Thyroid gland (tissue), 4 donors: ENCODE measurements at regions not wholly inside any gene's neighbourhood (a gene's known extent, or its start where the extent isn't known, plus 50 kb on each side); places are given as distances from the start of the nearest gene placed in this dataset.

Source experiments
- DNase-seq, 2 donors: peaks; one replicate each; pipeline ENCODE4 v3.0.0-alpha.2; 2019
- H3K27ac ChIP-seq, 3 donors: fragments of 200-600 bp; sonication (generic); 1 replicate in 2 of 3; 2 replicates in 1 of 3; pipeline ENCODE4 v1.5.1; 2016 to 2019; ENCODE audit warnings: mild to moderate bottlenecking in 1 of 3, moderate library complexity in 1 of 3
- H3K27me3 ChIP-seq: fragments of 200-600 bp; sonication (generic); one replicate; pipeline ENCODE4 v1.5.1; 2019
- H3K36me3 ChIP-seq, 2 donors: fragments of 200-600 bp; sonication (generic); one replicate each; pipeline ENCODE4 v1.5.1; 2016 to 2019
- H3K4me1 ChIP-seq, 2 donors: fragments of 200-600 bp; sonication (generic); one replicate each; pipeline ENCODE4 v1.5.1; 2017 to 2019
- H3K4me3 ChIP-seq, 3 donors: fragments of 200-600 bp; sonication (generic); replicated peaks in 1 of 3; 1 replicate in 2 of 3; 2 replicates in 1 of 3; pipeline ENCODE4 v1.5.1; 2016; ENCODE audit warnings: mild to moderate bottlenecking in 1 of 3
- H3K9me3 ChIP-seq: fragments of 200-600 bp; sonication (generic); one replicate; pipeline ENCODE4 v1.5.1; 2017
- POLR2A ChIP-seq, 2 donors: fragments of 450-650 bp; IDR thresholded peaks; one replicate each; pipeline ENCODE4 v1.6.1; 2017; ENCODE audit warnings: antibody characterized with exemption in 2 of 2, mild to moderate bottlenecking in 2 of 2, moderate library complexity in 1 of 2
- WGBS, 2 donors: methylation state at CpG; one replicate each; pipeline ENCODE4 v1.1.5; 2017; 5-methylcytosine and 5-hydroxymethylcytosine counted together
- intact Hi-C: fragments of 100-400 bp; cut with DNase I; formaldehyde crosslinking; loops from one replicate; pipeline ENCODE4 v1.15.1; 2023
- TF ChIP-seq, protein P1 (sequence below), 6 experiments: fragments of 200-600 bp in 3 of 6; fragments of 450-650 bp in 3 of 6; sonication (generic) in 3 of 6; IDR thresholded peaks; one replicate each; pipeline ENCODE4 v1.5.1; 2016 to 2019; ENCODE audit warnings: antibody characterized with exemption in 6 of 6, mild to moderate bottlenecking in 2 of 6, inconsistent platforms in 1 of 6, moderate library complexity in 1 of 6

DNA sequence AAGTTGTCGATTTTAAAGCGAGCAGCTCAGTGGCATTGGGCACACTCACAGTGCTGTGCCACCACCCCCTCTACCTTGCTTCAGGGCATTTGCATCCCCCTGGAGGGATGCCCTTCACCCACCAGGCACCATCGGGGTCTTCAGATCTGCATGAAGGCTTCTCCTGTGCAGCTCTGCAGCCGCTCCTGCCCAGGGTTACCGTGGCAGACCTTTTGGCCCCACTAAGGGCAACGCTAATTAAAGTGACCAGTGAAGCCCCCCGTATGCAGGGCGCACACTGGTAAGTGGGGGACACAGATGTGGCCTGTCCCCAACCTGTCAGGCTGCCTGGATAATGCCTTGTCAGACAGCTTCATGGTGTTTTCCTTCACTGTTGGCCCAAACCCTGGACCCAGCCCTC lies 1117.7 kb downstream of the BRD1 start:
- no peak for DNase-seq
- TF ChIP-seq, protein P1, sequence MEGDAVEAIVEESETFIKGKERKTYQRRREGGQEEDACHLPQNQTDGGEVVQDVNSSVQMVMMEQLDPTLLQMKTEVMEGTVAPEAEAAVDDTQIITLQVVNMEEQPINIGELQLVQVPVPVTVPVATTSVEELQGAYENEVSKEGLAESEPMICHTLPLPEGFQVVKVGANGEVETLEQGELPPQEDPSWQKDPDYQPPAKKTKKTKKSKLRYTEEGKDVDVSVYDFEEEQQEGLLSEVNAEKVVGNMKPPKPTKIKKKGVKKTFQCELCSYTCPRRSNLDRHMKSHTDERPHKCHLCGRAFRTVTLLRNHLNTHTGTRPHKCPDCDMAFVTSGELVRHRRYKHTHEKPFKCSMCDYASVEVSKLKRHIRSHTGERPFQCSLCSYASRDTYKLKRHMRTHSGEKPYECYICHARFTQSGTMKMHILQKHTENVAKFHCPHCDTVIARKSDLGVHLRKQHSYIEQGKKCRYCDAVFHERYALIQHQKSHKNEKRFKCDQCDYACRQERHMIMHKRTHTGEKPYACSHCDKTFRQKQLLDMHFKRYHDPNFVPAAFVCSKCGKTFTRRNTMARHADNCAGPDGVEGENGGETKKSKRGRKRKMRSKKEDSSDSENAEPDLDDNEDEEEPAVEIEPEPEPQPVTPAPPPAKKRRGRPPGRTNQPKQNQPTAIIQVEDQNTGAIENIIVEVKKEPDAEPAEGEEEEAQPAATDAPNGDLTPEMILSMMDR (IDR thresholded peaks at IDR 0.05) = no peak
- no peak for TF ChIP-seq POLR2A (IDR thresholded peaks at IDR 0.05)
- no peak overlapping the region for H3K4me3 ChIP-seq
- no peaks in the 10 kb centered on the region for H3K9me3 ChIP-seq
- 84 to 89% methylated on average over 8 of the region's 8 CpGs for whole genome bisulfite sequencing, 2 donors
- no peaks in the 10 kb centered on the region for H3K4me1 ChIP-seq
- intact Hi-C loops = no loop called here
- H3K27ac ChIP-seq = no peak overlapping the region
- H3K36me3 ChIP-seq = no peaks in the 10 kb centered on the region
- H3K27me3 ChIP-seq = no peaks in the 10 kb centered on the region

DNA sequence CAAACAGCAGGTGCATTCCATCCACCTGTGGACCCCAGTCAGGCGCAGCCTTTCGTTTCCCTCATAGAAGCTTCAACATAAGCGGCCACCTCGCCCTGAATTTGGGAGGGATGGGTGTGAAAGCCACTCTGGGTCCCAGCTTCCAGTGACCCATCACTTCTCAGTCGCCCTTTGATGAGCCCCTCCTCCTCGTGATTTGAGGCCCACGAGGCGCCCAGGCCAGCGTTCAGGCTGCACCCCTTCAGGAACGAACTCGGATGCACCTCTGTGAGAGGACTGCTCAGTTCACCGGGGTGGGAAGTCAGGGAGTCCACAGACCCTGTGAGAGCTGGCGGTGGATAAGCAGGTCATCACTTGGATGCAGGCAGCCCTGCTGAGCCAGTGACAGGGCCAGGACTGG lies 1118.2 kb downstream of the BRD1 start:
- intact Hi-C loops = no loop called here
- WGBS, 2 donors = 79 to 80% methylated on average over 12 of the region's 13 CpGs
- no peak overlapping the region for H3K4me3 ChIP-seq
- H3K4me1 ChIP-seq = no peaks in the 10 kb centered on the region
- H3K27ac ChIP-seq = no peak overlapping the region
- no peak for DNase-seq
- TF ChIP-seq, protein P1 (IDR thresholded peaks at IDR 0.05) = no peak
- TF ChIP-seq POLR2A (IDR thresholded peaks at IDR 0.05) = no peak
- H3K36me3 ChIP-seq = no peaks in the 10 kb centered on the region
- no peaks in the 10 kb centered on the region for H3K9me3 ChIP-seq
- no peaks in the 10 kb centered on the region for H3K27me3 ChIP-seq

DNA sequence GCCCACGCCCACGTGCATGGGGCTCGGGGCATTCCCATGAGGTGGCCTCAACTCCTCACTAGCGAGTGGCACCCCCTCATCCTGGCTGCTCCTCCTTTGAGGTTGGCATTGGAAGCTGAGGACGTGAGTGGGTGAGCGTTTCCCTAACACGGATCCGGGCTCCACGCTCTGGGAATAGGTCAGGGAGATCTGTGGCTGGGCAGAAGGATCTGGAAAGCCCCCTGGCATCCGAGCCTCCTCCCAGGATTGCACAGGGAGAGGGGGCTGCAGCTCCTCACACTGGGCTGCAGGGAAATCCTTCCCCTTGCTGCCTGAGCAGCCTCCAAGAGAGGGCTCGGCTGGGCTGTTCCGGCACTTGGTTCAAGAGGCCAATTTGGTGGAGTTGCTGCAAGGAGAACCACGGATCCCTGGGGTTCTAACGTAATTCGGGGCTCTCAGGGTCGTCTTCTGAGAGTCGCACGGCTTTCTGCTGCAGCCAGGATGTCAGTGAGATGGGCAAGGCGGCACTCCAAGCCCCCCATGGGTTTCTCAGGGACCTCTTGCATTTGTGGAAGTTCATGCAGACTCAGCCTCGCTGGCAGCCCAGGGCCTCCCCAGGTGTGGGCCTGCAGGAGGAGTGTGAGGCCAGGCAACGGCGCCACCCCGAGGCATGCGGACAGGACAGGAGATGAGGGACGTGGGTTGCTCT lies 1119.0 kb downstream of the BRD1 start:
- Histone ChIP-seq H3K4me3 (no peak overlapping the region), H3K9me3 (no peaks in the 10 kb centered on the region), H3K27ac (no peak overlapping the region), H3K27me3 (no peaks in the 10 kb centered on the region), H3K4me1 (no peaks in the 10 kb centered on the region), H3K36me3 (no peaks in the 10 kb centered on the region)
- WGBS, 2 donors = 67 to 73% methylated on average over 15 to 23 of the region's 25 CpGs
- no peak for DNase-seq
- TF ChIP-seq POLR2A (IDR thresholded peaks at IDR 0.05) = no peak
- TF ChIP-seq, protein P1 (IDR thresholded peaks at IDR 0.05) = no peak
- intact Hi-C loops = no loop called here

DNA sequence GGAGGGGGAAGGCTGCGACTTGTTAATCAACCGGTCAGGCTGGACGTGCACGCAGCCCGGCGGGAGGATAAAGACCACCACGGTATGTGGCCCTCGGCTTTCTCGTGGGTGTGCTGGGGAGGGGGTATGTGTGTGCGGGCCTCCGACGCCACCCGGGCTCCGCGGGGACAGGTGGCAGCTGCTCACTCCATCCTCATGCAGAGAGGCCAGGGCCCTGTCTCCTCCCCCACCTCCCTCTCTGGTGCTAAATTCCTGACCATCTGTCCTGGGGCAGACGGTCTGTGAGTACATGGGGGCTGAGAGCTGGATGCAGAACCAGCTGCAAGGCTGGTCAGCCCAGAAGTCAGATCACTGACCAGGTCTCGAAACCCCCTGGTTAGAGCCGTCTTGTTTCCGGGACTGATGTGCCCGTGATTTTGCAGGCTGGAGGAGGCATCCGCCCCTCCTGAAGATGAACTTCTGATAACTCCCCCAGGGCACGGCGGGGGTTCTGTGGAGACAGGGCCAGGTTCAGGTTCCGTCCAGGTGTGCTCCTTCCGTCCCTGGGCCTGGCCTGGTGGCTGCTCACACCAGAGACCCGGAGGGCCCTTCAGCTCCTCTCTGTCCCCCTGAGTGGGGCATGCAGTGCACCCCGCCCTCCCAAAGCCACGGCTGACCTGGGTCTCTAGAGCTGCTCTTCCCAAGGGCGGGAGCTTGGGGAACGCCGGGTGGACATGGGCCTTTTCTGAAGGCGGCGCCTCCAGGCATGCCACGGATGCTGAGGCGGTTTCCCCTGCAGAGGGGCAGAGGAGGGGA lies 1119.7 kb downstream of the BRD1 start:
- H3K4me3 ChIP-seq = no peak overlapping the region
- no peak for DNase-seq
- no peaks in the 10 kb centered on the region for H3K36me3 ChIP-seq
- no peak overlapping the region for H3K27ac ChIP-seq
- no peaks in the 10 kb centered on the region for H3K4me1 ChIP-seq
- no peaks in the 10 kb centered on the region for H3K27me3 ChIP-seq
- intact Hi-C loops = no loop called here
- 81 to 86% methylated on average over 13 to 16 of the region's 35 CpGs for WGBS, 2 donors
- no peaks in the 10 kb centered on the region for H3K9me3 ChIP-seq
- TF ChIP-seq, protein P1 (IDR thresholded peaks at IDR 0.05) = no peak
- TF ChIP-seq POLR2A (IDR thresholded peaks at IDR 0.05) = no peak
